HUES64 (cell line): ENCODE measurements at regions not wholly inside any gene's neighbourhood (a gene's known extent, or its start where the extent isn't known, plus 50 kb on each side); places are given as distances from the start of the nearest gene placed in this dataset.

Experiments
- H3K27ac ChIP-seq: 2 replicates; pipeline ENCODE4 v1.7.0; 2013; ENCODE audit warnings: low read depth, low read length, inconsistent platforms
- H3K27me3 ChIP-seq: 2 replicates; pipeline ENCODE4 v1.6.1; 2013; ENCODE audit warnings: mild to moderate bottlenecking, low read length; ENCODE audit not compliant: insufficient read depth
- H3K36me3 ChIP-seq: 2 replicates; pipeline ENCODE4 v1.6.1; 2013; ENCODE audit warnings: mild to moderate bottlenecking, low read length; ENCODE audit not compliant: insufficient read depth
- H3K4me1 ChIP-seq: 2 replicates; pipeline ENCODE4 v1.6.1; 2013; ENCODE audit warnings: mild to moderate bottlenecking, low read length, moderate library complexity; ENCODE audit not compliant: insufficient read depth
- H3K4me3 ChIP-seq: 2 replicates; pipeline ENCODE4 v1.5.1; 2013; ENCODE audit warnings: mild to moderate bottlenecking, low read length, moderate library complexity
- H3K9ac ChIP-seq: 2 replicates; pipeline ENCODE4 v1.6.1; 2013; ENCODE audit warnings: mild to moderate bottlenecking, low read depth, low read length
- H3K9me3 ChIP-seq: 2 replicates; pipeline ENCODE4 v1.6.1; 2013; ENCODE audit warnings: low read depth, low read length; ENCODE audit not compliant: insufficient read depth
- WGBS: fragments of 150-250, 120-280 bp; methylation state at CpG from one replicate; pipeline ENCODE4 v1.1.7; 2013; ENCODE audit warnings: missing lambda C conversion rate; 5-methylcytosine and 5-hydroxymethylcytosine counted together

DNA sequence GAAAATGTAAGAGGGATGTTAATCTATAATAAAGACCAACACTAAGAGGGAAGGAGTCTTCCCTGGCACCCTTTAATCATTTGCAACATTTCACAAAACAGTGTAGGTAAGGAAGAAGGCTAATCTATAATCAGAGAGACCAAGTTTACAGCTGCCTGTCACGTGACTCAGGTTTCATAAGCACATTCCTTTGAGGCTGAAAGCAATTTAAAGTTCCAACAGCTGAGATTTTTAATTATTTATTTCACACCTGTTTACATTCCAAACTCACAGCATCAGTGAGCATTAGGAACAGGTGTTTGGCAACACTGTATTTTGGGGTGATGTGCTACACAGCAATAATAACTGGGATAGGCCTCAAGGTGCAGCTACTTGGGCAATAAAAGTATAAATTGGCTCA, 75.7 kb upstream of the PGBD5 start:
- 84% methylated on average over 1 of the region's 1 CpG for WGBS
- H3K4me3 ChIP-seq = no peak overlapping the region
- H3K9ac ChIP-seq = no peak overlapping the region
- H3K27ac ChIP-seq = no peak overlapping the region
- no peaks in the 10 kb centered on the region for H3K27me3 ChIP-seq
- no peaks in the 10 kb centered on the region for H3K4me1 ChIP-seq
- H3K36me3 ChIP-seq = no peaks in the 10 kb centered on the region
- peaks cover 10% of the 10 kb centered on the region; the same call in 1 of the 2 replicates for H3K9me3 ChIP-seq

DNA sequence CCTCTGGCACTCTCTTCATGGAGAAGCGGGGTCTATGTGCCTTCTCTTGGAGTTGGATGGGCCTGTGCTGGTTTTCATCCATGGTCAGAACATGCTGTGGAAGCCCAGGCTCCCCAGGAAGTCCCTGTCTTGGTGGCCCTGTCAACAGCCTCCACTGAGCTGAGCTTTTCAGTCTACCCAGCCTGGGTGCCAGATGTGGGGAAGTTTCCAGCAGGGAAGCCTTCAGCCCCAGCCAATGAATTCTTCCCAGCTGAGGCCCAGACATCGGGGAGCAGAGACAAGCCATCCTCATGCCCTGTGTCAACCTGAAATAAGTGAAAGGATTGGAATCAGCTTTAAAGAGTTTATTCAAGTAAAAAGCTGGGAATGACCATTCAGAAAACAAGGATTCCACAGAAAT, 75.1 kb upstream of the PGBD5 start:
- no peak overlapping the region for H3K27ac ChIP-seq
- no peak overlapping the region for H3K4me3 ChIP-seq
- H3K36me3 ChIP-seq = no peaks in the 10 kb centered on the region
- no peak overlapping the region for H3K9ac ChIP-seq
- no peaks in the 10 kb centered on the region for H3K4me1 ChIP-seq
- H3K9me3 ChIP-seq = peaks cover 10% of the 10 kb centered on the region; the same call in 1 of the 2 replicates
- 87% methylated on average over 2 of the region's 2 CpGs for WGBS
- H3K27me3 ChIP-seq = no peaks in the 10 kb centered on the region

DNA sequence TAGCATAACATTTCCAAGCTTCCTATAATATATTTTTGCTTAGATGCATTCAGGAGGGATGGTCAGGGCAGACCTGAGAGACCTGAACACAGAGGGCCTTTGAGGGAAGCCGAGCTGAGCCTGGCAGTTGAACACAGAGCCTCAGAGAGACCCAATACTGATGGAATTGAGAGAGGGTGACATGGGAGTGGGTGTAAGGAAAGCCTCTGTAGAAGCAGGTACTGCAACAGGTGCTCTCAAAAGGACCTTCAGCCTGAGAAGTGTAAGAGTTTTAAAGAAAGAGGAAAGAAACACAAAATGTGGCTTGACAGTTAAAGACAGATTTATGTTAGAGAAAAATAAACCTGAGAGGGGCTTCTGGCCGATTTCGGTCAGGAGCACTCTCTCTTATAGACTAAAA, 73.9 kb upstream of the PGBD5 start:
- H3K9ac ChIP-seq = no peak overlapping the region
- H3K36me3 ChIP-seq = no peaks in the 10 kb centered on the region
- WGBS = 86% methylated on average over 3 of the region's 3 CpGs
- no peak overlapping the region for H3K27ac ChIP-seq
- H3K27me3 ChIP-seq = no peaks in the 10 kb centered on the region
- H3K4me1 ChIP-seq = no peaks in the 10 kb centered on the region
- peaks cover 10% of the 10 kb centered on the region; the same call in 1 of the 2 replicates for H3K9me3 ChIP-seq
- no peak overlapping the region for H3K4me3 ChIP-seq

DNA sequence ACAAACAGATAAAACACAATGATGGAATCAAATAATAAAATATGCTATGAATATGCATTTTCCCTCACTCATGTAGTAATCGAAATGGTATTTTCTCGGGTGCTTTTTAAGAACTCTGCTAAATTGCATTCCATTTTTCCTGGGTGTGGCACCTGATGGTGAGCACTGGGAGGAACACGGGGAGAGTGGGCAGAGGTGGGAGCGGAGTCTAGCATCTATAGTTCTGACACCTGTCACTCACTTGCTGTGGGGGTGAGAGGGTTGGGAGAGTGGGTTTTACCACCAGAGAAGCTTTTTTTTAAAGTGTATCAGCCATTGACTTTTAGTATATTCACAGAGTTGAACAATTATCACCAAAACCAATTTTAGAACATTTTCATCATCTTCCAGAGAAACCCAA, 73.4 kb upstream of the PGBD5 start:
- Histone ChIP-seq H3K36me3 (no peaks in the 10 kb centered on the region), H3K9me3 (peaks cover 10% of the 10 kb centered on the region; the same call in 1 of the 2 replicates), H3K4me3 (no peak overlapping the region), H3K27me3 (no peaks in the 10 kb centered on the region), H3K4me1 (no peaks in the 10 kb centered on the region), H3K27ac (no peak overlapping the region), H3K9ac (no peak overlapping the region)
- 88% methylated on average over 4 of the region's 4 CpGs for WGBS

DNA sequence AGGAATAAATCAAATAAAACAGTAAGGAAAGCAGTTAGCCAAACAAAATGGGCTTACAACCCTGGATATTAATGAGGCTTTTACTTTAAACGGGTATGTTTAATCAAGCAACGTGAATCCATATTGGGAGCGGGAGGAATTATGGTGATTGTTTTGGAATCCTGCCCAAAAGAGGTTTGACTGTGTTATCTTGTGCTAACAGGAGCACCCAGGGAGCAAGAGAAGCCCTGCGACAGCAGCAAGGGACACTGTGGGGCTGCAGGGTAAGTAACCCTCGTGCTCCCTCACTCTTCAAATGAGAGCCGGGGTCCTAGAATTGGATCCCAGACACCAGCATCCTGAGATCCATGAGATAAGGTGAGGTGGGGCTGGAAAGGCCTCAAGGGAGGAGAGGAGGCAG, 72.6 kb upstream of the PGBD5 start:
- 95% methylated on average over 6 of the region's 6 CpGs for WGBS
- no peaks in the 10 kb centered on the region for H3K27me3 ChIP-seq
- no peak overlapping the region for H3K27ac ChIP-seq
- H3K4me3 ChIP-seq = no peak overlapping the region
- no peaks in the 10 kb centered on the region for H3K4me1 ChIP-seq
- H3K9ac ChIP-seq = no peak overlapping the region
- H3K9me3 ChIP-seq = peaks cover 10% of the 10 kb centered on the region; the same call in 1 of the 2 replicates
- no peaks in the 10 kb centered on the region for H3K36me3 ChIP-seq

DNA sequence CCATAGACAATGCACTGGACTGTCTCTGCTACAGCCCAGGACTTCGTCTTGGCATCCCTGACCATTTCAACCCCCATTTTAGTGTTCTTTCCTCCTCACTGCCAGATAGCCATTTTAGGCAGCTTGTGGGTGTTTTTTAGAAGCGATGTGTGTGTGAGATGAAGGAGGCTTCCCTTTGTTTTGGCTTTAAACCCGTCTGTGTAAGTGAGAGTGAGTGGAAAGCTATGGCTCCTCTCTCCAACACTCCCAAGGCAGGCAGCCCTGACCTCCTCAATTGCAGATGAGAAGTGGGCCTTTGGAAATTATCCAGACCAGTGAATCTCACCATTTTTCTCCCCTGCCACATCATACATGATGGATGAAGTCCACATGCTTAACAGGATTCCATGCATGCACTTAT, 70.3 kb upstream of the PGBD5 start:
- Histone ChIP-seq H3K4me1 (no peaks in the 10 kb centered on the region), H3K4me3 (no peak overlapping the region), H3K27ac (no peak overlapping the region), H3K36me3 (no peaks in the 10 kb centered on the region), H3K9me3 (peaks cover 10% of the 10 kb centered on the region; the same call in 1 of the 2 replicates), H3K27me3 (no peaks in the 10 kb centered on the region), H3K9ac (no peak overlapping the region)
- 100% methylated on average over 1 of the region's 3 CpGs for WGBS

DNA sequence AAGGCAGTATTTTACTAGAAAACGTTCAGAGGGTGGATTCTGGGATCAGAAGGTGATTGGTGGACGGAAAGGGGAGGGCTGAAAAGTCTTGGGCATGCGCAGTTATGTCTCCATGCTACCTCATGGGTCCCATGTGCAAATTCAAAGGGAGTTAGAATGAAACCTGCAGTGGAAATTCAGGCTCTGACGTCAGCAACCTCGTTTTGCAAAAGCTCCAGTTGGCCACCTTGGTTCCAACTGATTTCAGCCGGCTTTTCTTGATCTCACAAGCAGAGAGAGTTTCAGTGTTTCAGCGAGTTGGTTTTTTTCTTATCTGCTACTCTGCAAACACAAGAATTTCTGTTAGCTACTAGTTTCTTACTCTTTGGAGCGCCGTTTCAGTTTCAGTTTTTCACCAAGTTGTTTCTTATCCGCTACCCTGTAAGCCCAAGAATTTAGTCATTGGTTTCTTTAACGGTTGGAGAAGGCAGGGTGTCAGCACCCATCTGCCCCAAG, 69.8 kb upstream of the PGBD5 start:
- no peak overlapping the region for H3K9ac ChIP-seq
- 91% methylated on average over 11 of the region's 11 CpGs for WGBS
- H3K36me3 ChIP-seq = no peaks in the 10 kb centered on the region
- H3K4me3 ChIP-seq = no peak overlapping the region
- H3K9me3 ChIP-seq = peaks cover 10% of the 10 kb centered on the region; the same call in 1 of the 2 replicates
- no peaks in the 10 kb centered on the region for H3K27me3 ChIP-seq
- H3K4me1 ChIP-seq = no peaks in the 10 kb centered on the region
- no peak overlapping the region for H3K27ac ChIP-seq

DNA sequence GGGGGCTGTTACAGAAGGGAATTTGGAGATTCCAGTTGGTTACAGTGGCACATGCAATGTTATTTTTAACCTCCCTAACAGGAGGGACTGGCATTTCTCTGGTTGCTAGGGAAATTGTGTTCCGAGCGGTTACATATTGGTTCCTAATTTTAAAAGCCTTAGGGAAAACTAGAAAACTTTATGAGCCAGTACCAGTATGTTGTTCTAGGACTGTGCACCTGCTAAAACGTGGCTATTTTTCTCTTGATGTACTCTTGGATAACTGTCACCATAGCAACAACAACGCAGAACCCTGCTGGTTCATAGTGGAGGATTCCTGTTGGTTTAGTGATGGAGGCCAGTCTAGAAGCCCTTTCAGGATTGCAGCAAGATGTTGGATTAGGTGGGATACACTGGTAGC, 68.9 kb upstream of the PGBD5 start:
- Histone ChIP-seq H3K9me3 (peaks cover 4% of the 10 kb centered on the region; the same call in 1 of the 2 replicates), H3K36me3 (no peaks in the 10 kb centered on the region), H3K4me1 (no peaks in the 10 kb centered on the region), H3K9ac (no peak overlapping the region), H3K27me3 (no peaks in the 10 kb centered on the region), H3K4me3 (no peak overlapping the region), H3K27ac (no peak overlapping the region)
- 94% methylated on average over 4 of the region's 4 CpGs for WGBS

DNA sequence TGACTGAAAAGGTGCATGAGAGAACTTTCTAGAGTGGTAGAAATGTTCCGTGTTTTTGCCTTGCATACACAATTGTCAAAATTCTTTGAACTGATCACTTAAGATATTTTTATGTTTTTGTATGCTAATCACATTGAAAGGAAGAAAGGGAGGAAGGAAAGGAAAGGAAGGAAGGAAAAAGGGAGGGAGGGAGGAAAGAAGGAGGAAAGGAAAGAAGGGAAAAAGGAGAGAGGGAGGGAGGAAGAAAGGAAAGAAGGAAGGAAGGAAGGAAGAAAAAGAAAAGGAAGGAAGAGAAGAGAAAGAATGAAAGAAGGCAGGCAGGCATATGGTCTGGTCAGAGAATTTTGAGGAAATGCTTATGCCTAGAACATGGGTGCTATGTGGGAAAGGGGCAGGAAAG, 68.4 kb upstream of the PGBD5 start:
- H3K4me3 ChIP-seq = no peak overlapping the region
- H3K4me1 ChIP-seq = no peaks in the 10 kb centered on the region
- no peaks in the 10 kb centered on the region for H3K9me3 ChIP-seq
- H3K27ac ChIP-seq = no peak overlapping the region
- H3K9ac ChIP-seq = no peak overlapping the region
- no peaks in the 10 kb centered on the region for H3K27me3 ChIP-seq
- no CpG with 5 or more reads among the region's 1 CpG for WGBS
- H3K36me3 ChIP-seq = no peaks in the 10 kb centered on the region

DNA sequence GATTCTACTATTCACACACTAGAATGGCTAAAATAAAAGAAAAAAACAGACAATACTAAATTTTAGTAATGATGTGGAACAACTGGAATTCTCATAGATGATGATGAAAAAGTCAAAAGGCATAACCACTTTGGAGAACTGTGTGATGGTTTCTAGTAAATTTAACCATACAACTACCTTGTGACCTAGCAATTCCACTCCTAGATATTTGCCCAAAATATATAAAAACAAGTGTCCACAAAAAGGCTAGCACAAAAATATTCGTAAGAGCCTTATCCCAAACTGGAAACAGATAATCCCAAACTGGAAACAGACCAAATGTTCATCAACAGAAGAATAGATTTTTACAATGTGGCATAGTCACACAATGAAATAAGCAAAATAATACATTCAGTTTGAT, 67.9 kb upstream of the PGBD5 start:
- Histone ChIP-seq H3K36me3 (no peaks in the 10 kb centered on the region), H3K4me3 (no peak overlapping the region), H3K9ac (no peak overlapping the region), H3K27me3 (no peaks in the 10 kb centered on the region), H3K4me1 (no peaks in the 10 kb centered on the region), H3K27ac (no peak overlapping the region), H3K9me3 (no peaks in the 10 kb centered on the region)
- WGBS = 88% methylated on average over 1 of the region's 1 CpG

DNA sequence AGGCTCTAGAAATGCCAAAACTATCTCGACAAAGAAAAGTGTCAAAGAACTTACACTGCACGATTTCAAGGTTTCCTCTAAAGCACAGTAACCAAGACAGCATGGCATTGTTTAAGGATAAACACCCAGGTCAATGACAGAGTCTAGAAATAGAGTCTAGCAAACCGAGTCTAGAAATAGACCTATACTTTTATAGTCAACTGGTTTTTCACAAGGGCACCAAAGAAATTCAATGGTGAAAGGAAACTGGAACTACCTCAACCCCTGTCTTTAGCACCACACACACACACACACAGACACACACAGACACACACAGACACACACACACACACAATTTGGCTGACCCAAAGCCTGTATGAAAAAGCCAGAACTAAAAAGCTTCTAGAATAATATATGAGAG, 67.1 kb upstream of the PGBD5 start:
- Histone ChIP-seq H3K9me3 (no peaks in the 10 kb centered on the region), H3K27me3 (no peaks in the 10 kb centered on the region), H3K27ac (no peak overlapping the region), H3K4me3 (no peak overlapping the region), H3K4me1 (no peaks in the 10 kb centered on the region), H3K9ac (no peak overlapping the region), H3K36me3 (no peaks in the 10 kb centered on the region)
- WGBS = 89% methylated on average over 3 of the region's 3 CpGs

DNA sequence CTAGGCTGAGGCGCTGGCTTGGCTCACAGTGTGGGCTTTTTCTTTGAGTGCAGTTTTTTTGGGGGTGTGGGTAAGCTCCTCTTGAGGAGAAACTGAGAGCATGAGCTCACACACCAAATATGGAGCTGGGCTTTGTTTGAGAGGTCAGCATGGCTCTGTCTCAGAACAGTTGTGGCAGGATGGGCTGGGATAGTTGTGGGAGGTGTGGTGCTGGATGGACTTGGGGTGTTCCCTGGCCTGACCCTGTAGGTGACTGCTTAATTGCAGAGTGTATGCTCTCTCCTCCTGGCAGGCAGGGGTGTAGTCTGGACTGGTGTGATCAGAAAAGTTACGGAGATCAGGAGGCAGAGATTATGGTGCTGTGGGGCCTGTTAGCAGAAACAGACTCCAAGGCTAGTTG, 64.3 kb upstream of the PGBD5 start:
- 88% methylated on average over 2 of the region's 2 CpGs for WGBS
- no peak overlapping the region for H3K4me3 ChIP-seq

More for the DNA sequence above, 64.3 kb upstream of the PGBD5 start:
- no peaks in the 10 kb centered on the region for H3K4me1 ChIP-seq
- no peak overlapping the region for H3K9ac ChIP-seq
- H3K27me3 ChIP-seq = no peaks in the 10 kb centered on the region
- no peaks in the 10 kb centered on the region for H3K9me3 ChIP-seq
- no peak overlapping the region for H3K27ac ChIP-seq
- H3K36me3 ChIP-seq = no peaks in the 10 kb centered on the region
